Activated CD4-positive, alpha-beta T cell treated with anti-CD3 and anti-CD28 coated beads, Interleukin-2, Interleukin-6, amounts not matched to agents 100 ng/mL and 50 ng/mL, durations not matched to agents 16 hours and 8 hours (primary cell): ENCODE measurements at regions not wholly inside any gene's neighbourhood (a gene's known extent, or its start where the extent isn't known, plus 50 kb on each side); places are given as distances from the start of the nearest gene placed in this dataset.

Experiments used
- DNase-seq: peaks from one replicate; pipeline ENCODE4 v3.0.0-alpha.2; 2020

- no peak for DNase-seq
Measured at GRCh38 chr21:36555199-36555800, 75.4 kb upstream of the CLDN14 start.

GRCh38 chr21:36557316-36557715 lies 77.4 kb upstream of the CLDN14 start:
- no peak for DNase-seq

GRCh38 chr21:36560933-36561575 lies 81.1 kb upstream of the CLDN14 start:
- no peak for DNase-seq

- no peak for DNase-seq
Measured at GRCh38 chr21:36563341-36563926, 83.5 kb upstream of the CLDN14 start.

- no peak for DNase-seq
Measured at GRCh38 chr21:36564647-36565046, 84.7 kb upstream of the CLDN14 start.

- DNase-seq = no peak
Measured at GRCh38 chr21:36565540-36565939, 85.6 kb upstream of the CLDN14 start.

- DNase-seq = no peak
Measured at GRCh38 chr21:36566644-36567043, 86.7 kb upstream of the CLDN14 start.

GRCh38 chr21:36567216-36567885 lies 87.4 kb upstream of the CLDN14 start:
- DNase-seq = no peak

- DNase-seq = no peak
Measured at GRCh38 chr21:36569511-36569910, 89.6 kb upstream of the CLDN14 start.

- no peak for DNase-seq
Measured at GRCh38 chr21:36571556-36571955, 91.6 kb upstream of the CLDN14 start.

GRCh38 chr21:36572039-36572438 lies 92.1 kb upstream of the CLDN14 start:
- no peak for DNase-seq

- DNase-seq = no peak
Measured at GRCh38 chr21:36575306-36575705, 95.4 kb upstream of the CLDN14 start.

- DNase-seq = no peak
Measured at GRCh38 chr21:36576441-36576840, 96.5 kb upstream of the CLDN14 start.

- no peak for DNase-seq
Measured at GRCh38 chr21:36579898-36580297, 100.0 kb upstream of the CLDN14 start.

- DNase-seq = no peak
Measured at GRCh38 chr21:36582271-36582670, 102.3 kb upstream of the CLDN14 start.

- DNase-seq = no peak
Measured at GRCh38 chr21:36583591-36583990, 103.7 kb upstream of the CLDN14 start.

- DNase-seq = peak; percentile 8
Measured at GRCh38 chr21:36584980-36585940, 105.3 kb upstream of the CLDN14 start.

GRCh38 chr21:36587388-36587787 lies 107.5 kb upstream of the CLDN14 start:
- no peak for DNase-seq

GRCh38 chr21:36589352-36589971 lies 109.5 kb upstream of the SIM2 start:
- DNase-seq = peak; percentile 53

- DNase-seq = no peak
Measured at GRCh38 chr21:36591326-36591970, 107.5 kb upstream of the SIM2 start.

- no peak for DNase-seq
Measured at GRCh38 chr21:36596174-36596573, 102.7 kb upstream of the SIM2 start.

- no peak for DNase-seq
Measured at GRCh38 chr21:36601362-36601761, 97.6 kb upstream of the SIM2 start.
